ENCODE measurements at regions not wholly inside any gene's neighbourhood (a gene's known extent, or its start where the extent isn't known, plus 50 kb on each side); places are given as distances from the start of the nearest gene placed in this dataset.

- TF ChIP-seq, protein P1, sequence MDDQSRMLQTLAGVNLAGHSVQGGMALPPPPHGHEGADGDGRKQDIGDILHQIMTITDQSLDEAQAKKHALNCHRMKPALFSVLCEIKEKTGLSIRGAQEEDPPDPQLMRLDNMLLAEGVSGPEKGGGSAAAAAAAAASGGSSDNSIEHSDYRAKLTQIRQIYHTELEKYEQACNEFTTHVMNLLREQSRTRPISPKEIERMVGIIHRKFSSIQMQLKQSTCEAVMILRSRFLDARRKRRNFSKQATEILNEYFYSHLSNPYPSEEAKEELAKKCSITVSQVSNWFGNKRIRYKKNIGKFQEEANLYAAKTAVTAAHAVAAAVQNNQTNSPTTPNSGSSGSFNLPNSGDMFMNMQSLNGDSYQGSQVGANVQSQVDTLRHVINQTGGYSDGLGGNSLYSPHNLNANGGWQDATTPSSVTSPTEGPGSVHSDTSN (CRISPR knock-in tag; IDR thresholded peaks at IDR 0.05; ENCODE audit: borderline replicate concordance): no peak
- TF ChIP-seq ZNF660 (CRISPR knock-in tag; IDR thresholded peaks at IDR 0.05; ENCODE audit: borderline replicate concordance, low read depth) (no peak), KMT2A (CRISPR knock-in tag; IDR thresholded peaks at IDR 0.05) (no peak), ZEB1 (IDR thresholded peaks at IDR 0.05; ENCODE audit: insufficient replicate concordance, low read depth) (no peak)
These were observed 126.7 kb upstream of the SLC27A6 start for GRCh38 chr5:128838623-128839022.

All from HepG2 (cell line).